Endothelial cell of umbilical vein (primary cell): ENCODE measurements at regions not wholly inside any gene's neighbourhood (a gene's known extent, or its start where the extent isn't known, plus 50 kb on each side); places are given as distances from the start of the nearest gene placed in this dataset.

Source experiments
- BruUV-seq: library from RNA; stranded (reverse); fragments of 400-500 nt; replicated peaks from 2 replicates; lab custom pipeline; 2021; lab: Mats Ljungman, UMichigan
- CTCF ChIA-PET: fragments of 300-600, 350-600 bp; sonication (Branson Sonifier 250); formaldehyde crosslinking; loops from one replicate; lab custom pipeline; 2021; ENCODE audit warnings: antibody characterized with exemption, inconsistent platforms; lab: Charles Lee
- POLR2A ChIA-PET: fragments of 300-600, 350-600 bp; sonication (Branson Sonifier 250); formaldehyde crosslinking; loops from one replicate; lab custom pipeline; 2021; ENCODE audit warnings: antibody characterized with exemption, inconsistent platforms; lab: Charles Lee
- DNase-seq: peaks from one replicate; pipeline ENCODE4 v3.0.0-alpha.2; 2011; ENCODE audit warnings: low read depth, low spot score
- FAIRE-seq: peaks from 2 replicates; lab custom pipeline; 2011; peaks lifted over from hg19 to GRCh38; lab: Jason Lieb, UNC
- H2AFZ ChIP-seq: 2 replicates; pipeline ENCODE4 v1.6.0; 2012; ENCODE audit warnings: low read depth, low read length, control low read depth, inconsistent platforms
- H3K27ac ChIP-seq: 2 replicates; pipeline ENCODE4 v1.5.1; 2011; ENCODE audit warnings: low read depth, mild to moderate bottlenecking, control low read depth, low read length, moderate library complexity; ENCODE audit not compliant: insufficient read depth
- H3K27me3 ChIP-seq, 2 experiments: 2 replicates each; pipeline versions ENCODE4 v1.6.0 to v1.6.1; 2011; ENCODE audit warnings: low read length in 2 of 2, mixed read lengths in 1 of 2; ENCODE audit not compliant: control insufficient read depth in 2 of 2, insufficient read depth in 2 of 2
- H3K36me3 ChIP-seq, 2 experiments: 2 replicates in 1 of 2; 3 replicates in 1 of 2; pipeline ENCODE4 v1.5.1; 2011; ENCODE audit warnings: low read length in 2 of 2, mild to moderate bottlenecking in 1 of 2, moderate library complexity in 1 of 2; ENCODE audit not compliant: control insufficient read depth in 2 of 2, insufficient read depth in 2 of 2; ENCODE audit errors: extremely low read depth in 1 of 2
- H3K4me1 ChIP-seq: 3 replicates; pipeline ENCODE4 v1.5.1; 2011; ENCODE audit warnings: mild to moderate bottlenecking, low read length; ENCODE audit not compliant: control insufficient read depth, insufficient read depth; ENCODE audit errors: extremely low read depth
- H3K4me2 ChIP-seq: 2 replicates; pipeline ENCODE4 v1.6.1; 2011; ENCODE audit warnings: low read length, control low read depth, mixed read lengths; ENCODE audit not compliant: insufficient read depth
- H3K4me3 ChIP-seq, 3 experiments: fragments of 200-600 bp in 1 of 3; sonication (generic), shearing (Covaris generic) in 1 of 3; replicated peaks in 1 of 3; 2 replicates each; pipeline ENCODE4 v1.5.1; 2011 to 2016; ENCODE audit warnings: control low read depth in 3 of 3, low read length in 3 of 3, mild to moderate bottlenecking in 2 of 3, inconsistent platforms in 1 of 3, low read depth in 1 of 3, moderate library complexity in 1 of 3; ENCODE audit not compliant: insufficient read depth in 1 of 3
- H3K79me2 ChIP-seq: 2 replicates; pipeline ENCODE4 v1.6.0; 2012; ENCODE audit warnings: low read length, inconsistent platforms; ENCODE audit not compliant: control insufficient read depth, insufficient read depth
- H3K9ac ChIP-seq: replicated peaks from 2 replicates; pipeline ENCODE3; 2011; ENCODE audit warnings: low read length, control low read depth; ENCODE audit not compliant: insufficient read depth; ENCODE audit errors: extremely low read depth
- H3K9me1 ChIP-seq: replicated peaks from 3 replicates; pipeline ENCODE4 v1.6.0; 2011; ENCODE audit warnings: mild to moderate bottlenecking, low read length; ENCODE audit not compliant: control insufficient read depth, insufficient read depth; ENCODE audit errors: extremely low read depth
- H3K9me3 ChIP-seq: replicated peaks from 2 replicates; pipeline ENCODE4 v1.5.1; 2012; ENCODE audit warnings: low read length, inconsistent platforms; ENCODE audit not compliant: control insufficient read depth, insufficient read depth
- H4K20me1 ChIP-seq: replicated peaks from 2 replicates; pipeline ENCODE3; 2011; ENCODE audit warnings: mild to moderate bottlenecking, low read length; ENCODE audit not compliant: control insufficient read depth, insufficient read depth; ENCODE audit errors: extremely low read depth
- CTCF ChIP-seq, 2 donors: IDR thresholded peaks; 1 replicate in 1 of 2; 2 replicates in 1 of 2; pipeline ENCODE4 v1.5.1; 2011; ENCODE audit warnings: low read length in 2 of 2, mild to moderate bottlenecking in 2 of 2, moderate library complexity in 2 of 2, control low read depth in 1 of 2, inconsistent platforms in 1 of 2, low read depth in 1 of 2; ENCODE audit not compliant: insufficient read depth in 1 of 2; ENCODE audit errors: extremely low read depth in 1 of 2
- EZH2 ChIP-seq: IDR thresholded peaks from 2 replicates; pipeline ENCODE4 v1.6.1; 2012; ENCODE audit warnings: borderline replicate concordance, low read depth, mild to moderate bottlenecking, moderate library complexity, low read length, inconsistent platforms; ENCODE audit not compliant: severe bottlenecking
- FOS ChIP-seq: IDR thresholded peaks from 2 replicates; pipeline ENCODE4 v1.6.1; 2011; ENCODE audit warnings: mild to moderate bottlenecking, low read length, moderate library complexity, borderline replicate concordance; ENCODE audit not compliant: insufficient read depth
- GATA2 ChIP-seq: IDR thresholded peaks from 2 replicates; pipeline ENCODE4 v1.7.0; 2011; ENCODE audit warnings: low read depth, mild to moderate bottlenecking, moderate library complexity, mixed read lengths, low read length; ENCODE audit not compliant: insufficient read length, insufficient read depth
- JUN ChIP-seq: IDR thresholded peaks from 2 replicates; pipeline ENCODE4 v1.6.1; 2011; ENCODE audit warnings: borderline replicate concordance, low read depth; ENCODE audit not compliant: insufficient read length, insufficient read depth
- MAX ChIP-seq: IDR thresholded peaks from 2 replicates; pipeline ENCODE4 v1.6.1; 2011; ENCODE audit not compliant: insufficient read depth, insufficient read length
- MYC ChIP-seq: IDR thresholded peaks from one replicate; pipeline ENCODE4 v1.6.1; 2011; ENCODE audit warnings: mild to moderate bottlenecking, low read depth, low read length
- POLR2A ChIP-seq: IDR thresholded peaks from 2 replicates; pipeline ENCODE4 v1.6.1; 2012; ENCODE audit warnings: low read depth, mild to moderate bottlenecking, control low read depth, low read length
- POLR2AphosphoS5 ChIP-seq: IDR thresholded peaks from 2 replicates; pipeline ENCODE4 v1.6.1; 2012; ENCODE audit warnings: low read depth, mild to moderate bottlenecking, control low read depth, low read length, moderate library complexity; ENCODE audit not compliant: insufficient read depth
- dilution Hi-C: fragments of 300-500 bp; cut with MboI; formaldehyde crosslinking; loops from one replicate; pipeline ENCODE4 v1.15.0; 2019; ENCODE audit warnings: low sequenced_read_pairs; ENCODE audit not compliant: extremely low pct_ligation_motif_present
- intact Hi-C: fragments of 100-400 bp; cut with micrococcal nuclease; formaldehyde crosslinking; loops from one replicate; pipeline ENCODE4 v1.10.0; 2022

DNA sequence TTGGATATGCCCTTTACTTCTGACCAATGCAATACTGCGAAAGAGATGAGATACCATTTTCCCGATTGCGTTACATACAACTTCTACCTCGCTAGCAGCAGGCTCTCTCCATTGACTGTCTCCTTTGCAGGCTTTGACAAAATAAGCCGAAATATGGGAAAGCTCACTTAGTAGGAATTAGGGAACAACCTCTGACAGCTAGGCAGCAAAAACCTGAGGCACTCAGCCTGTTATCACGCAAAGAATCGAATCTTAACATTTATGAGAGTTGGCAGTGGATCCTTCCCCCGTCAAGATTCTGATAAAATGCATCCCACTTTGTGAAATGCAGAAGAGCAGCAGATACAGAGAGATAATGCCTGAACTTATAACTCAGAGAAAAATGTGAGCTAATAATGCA lies 1379.5 kb upstream of the PCDH9 start:
- ChIA-PET POLR2A (no interaction called here), CTCF (no interaction called here)
- Histone ChIP-seq H3K9me3 (no peaks in the 10 kb centered on the region), H3K4me2 (no peak overlapping the region), H3K36me3 (no peaks in the 10 kb centered on the region), H3K27me3 (no peaks in the 10 kb centered on the region), H3K4me3 (no peak overlapping the region), H3K27ac (no peak overlapping the region), H4K20me1 (no peaks in the 10 kb centered on the region), H3K4me1 (no peaks in the 10 kb centered on the region), H3K79me2 (no peaks in the 10 kb centered on the region), H3K9me1 (no peaks in the 10 kb centered on the region), H3K9ac (no peak overlapping the region), H2AFZ (no peak overlapping the region)
- dilution Hi-C loops, result no loop called here
- intact Hi-C loops, result no loop called here
- TF ChIP-seq FOS (no peak), GATA2 (no peak), CTCF (IDR thresholded peaks at IDR 0.05; ENCODE audit: extremely low read depth in 1 of 2, insufficient read depth in 1 of 2, low read depth in 1 of 2, low read length in 2 of 2) (no peak), MYC (no peak), POLR2AphosphoS5 (no peak), MAX (no peak), JUN (no peak), POLR2A (no peak), EZH2 (no peak)
- FAIRE-seq, result no peak
- no TSS peak for BruUV-seq
- DNase-seq, result no peak
